BE2C (cell line): ENCODE measurements at regions not wholly inside any gene's neighbourhood (a gene's known extent, or its start where the extent isn't known, plus 50 kb on each side); places are given as distances from the start of the nearest gene placed in this dataset.
"Not testable (repeated sequence)": the region's sequence is repeated elsewhere in the genome, so short reads cannot be mapped to it uniquely, and the experiment has no call there.

Experiments used
- DNase-seq: peaks from one replicate; pipeline ENCODE4 v3.0.0-alpha.2; 2020
- H3K27me3 ChIP-seq: fragments of 250-450 bp; sonication (Bioruptor Pico); 2 replicates; pipeline ENCODE4 v1.5.1; 2020; ENCODE audit warnings: mild to moderate bottlenecking
- H3K36me3 ChIP-seq: fragments of 250-450 bp; sonication (Bioruptor Pico); 2 replicates; pipeline ENCODE4 v1.5.1; 2020; ENCODE audit warnings: mild to moderate bottlenecking
- H3K4me1 ChIP-seq: fragments of 250-450 bp; sonication (Bioruptor Pico); 2 replicates; pipeline ENCODE4 v1.5.1; 2020
- H3K4me3 ChIP-seq: 2 replicates; pipeline ENCODE4 v1.5.1; 2011; ENCODE audit warnings: low read depth, low read length
- H3K9me3 ChIP-seq: fragments of 250-450 bp; sonication (Bioruptor Pico); 2 replicates; pipeline ENCODE4 v1.5.1; 2020
- CTCF ChIP-seq: IDR thresholded peaks from 2 replicates; pipeline ENCODE4 v1.5.1; 2012; ENCODE audit warnings: mild to moderate bottlenecking, low read depth, low read length

GRCh38 chr3:194944526-194944925, 258.8 kb downstream of the FAM43A start:
- H3K36me3 ChIP-seq: no peaks in the 10 kb centered on the region
- no peaks in the 10 kb centered on the region; the same call in 1 of the 2 replicates for H3K4me1 ChIP-seq
- no peak overlapping the region for H3K4me3 ChIP-seq
- no peak for DNase-seq
- no peak for TF ChIP-seq CTCF
- H3K27me3 ChIP-seq: no peaks in the 10 kb centered on the region
- H3K9me3 ChIP-seq: no peaks in the 10 kb centered on the region

GRCh38 chr3:194945508-194945907, 259.8 kb downstream of the FAM43A start:
- Histone ChIP-seq H3K36me3 (no peaks in the 10 kb centered on the region), H3K4me3 (no peak overlapping the region), H3K4me1 (no peaks in the 10 kb centered on the region; the same call in 1 of the 2 replicates), H3K27me3 (no peaks in the 10 kb centered on the region), H3K9me3 (no peaks in the 10 kb centered on the region)
- no peak for TF ChIP-seq CTCF
- no peak for DNase-seq

- no peaks in the 10 kb centered on the region for H3K36me3 ChIP-seq
- no peak for DNase-seq
- H3K4me3 ChIP-seq: no peak overlapping the region
- no peak for TF ChIP-seq CTCF
- H3K4me1 ChIP-seq: no peaks in the 10 kb centered on the region; the same call in 1 of the 2 replicates
- no peaks in the 10 kb centered on the region for H3K27me3 ChIP-seq
- H3K9me3 ChIP-seq: no peaks in the 10 kb centered on the region
Measured at GRCh38 chr3:194946091-194946490, 260.4 kb downstream of the FAM43A start.

GRCh38 chr3:194949592-194949991, 263.9 kb downstream of the FAM43A start:
- Histone ChIP-seq H3K4me3 (no peak overlapping the region), H3K36me3 (no peaks in the 10 kb centered on the region), H3K4me1 (peaks cover 15% of the 10 kb centered on the region), H3K9me3 (no peaks in the 10 kb centered on the region), H3K27me3 (no peaks in the 10 kb centered on the region)
- no peak for TF ChIP-seq CTCF
- no peak for DNase-seq

GRCh38 chr3:194950906-194951628, 265.4 kb downstream of the FAM43A start:
- H3K27me3 ChIP-seq: no peaks in the 10 kb centered on the region
- H3K4me3 ChIP-seq: no peak overlapping the region
- no peaks in the 10 kb centered on the region for H3K9me3 ChIP-seq
- peaks cover 15% of the 10 kb centered on the region for H3K4me1 ChIP-seq
- no peaks in the 10 kb centered on the region for H3K36me3 ChIP-seq
- DNase-seq: no peak
- no peak for TF ChIP-seq CTCF

GRCh38 chr3:194951629-194951920, 265.9 kb downstream of the FAM43A start:
- not testable (repeated sequence) for H3K27me3 ChIP-seq

More at GRCh38 chr3:194951629-194951920, 265.9 kb downstream of the FAM43A start:
- H3K4me1 ChIP-seq: peaks cover 15% of the 10 kb centered on the region
- not testable (repeated sequence) for H3K36me3 ChIP-seq, DNase-seq, H3K4me3 ChIP-seq, H3K9me3 ChIP-seq
